ENCODE measurements at regions not wholly inside any gene's neighbourhood (a gene's known extent, or its start where the extent isn't known, plus 50 kb on each side); places are given as distances from the start of the nearest gene placed in this dataset.
"Not testable (repeated sequence)": the region's sequence is repeated elsewhere in the genome, so short reads cannot be mapped to it uniquely, and the experiment has no call there.

- no TSS peak for BruUV-seq (replicated peaks)
- Histone ChIP-seq H3K4me3 (ENCODE audit: low read depth in 2 of 2, low read length in 2 of 2) (no peak overlapping the region), H3K27me3 (ENCODE audit: control insufficient read depth, insufficient read depth, low read length) (no peaks in the 10 kb centered on the region), H3K4me1 (ENCODE audit: control insufficient read depth, insufficient read depth, low read length) (no peaks in the 10 kb centered on the region), H3K36me3 (ENCODE audit: control insufficient read depth, insufficient read depth, low read length) (no peaks in the 10 kb centered on the region), H3K27ac (ENCODE audit: low read length) (no peak overlapping the region), H3K9me3 (ENCODE audit: control insufficient read depth, insufficient read depth, low read depth, low read length) (peaks cover 8% of the 10 kb centered on the region; the same call in 1 of the 2 replicates)
- ChIA-PET POLR2A (no interaction called here), CTCF (interaction anchor here (0.6 kb wide), 1 partner anchor 569 kb away, joined by 5 read pairs; no protein-coding TSS in a partner anchor)
- no peak for DNase-seq (ENCODE audit: low read depth, low spot score)
- in situ Hi-C loops (cut with HindIII; ENCODE audit: low pct_unique_long_range_greater_than_20kb, low sequenced_read_pairs) (no loop called here), intact Hi-C loops (cut with micrococcal nuclease; ENCODE audit: unreplicated experiment) (no loop called here)
- ATAC-seq, result no peak
- TF ChIP-seq, protein P1, sequence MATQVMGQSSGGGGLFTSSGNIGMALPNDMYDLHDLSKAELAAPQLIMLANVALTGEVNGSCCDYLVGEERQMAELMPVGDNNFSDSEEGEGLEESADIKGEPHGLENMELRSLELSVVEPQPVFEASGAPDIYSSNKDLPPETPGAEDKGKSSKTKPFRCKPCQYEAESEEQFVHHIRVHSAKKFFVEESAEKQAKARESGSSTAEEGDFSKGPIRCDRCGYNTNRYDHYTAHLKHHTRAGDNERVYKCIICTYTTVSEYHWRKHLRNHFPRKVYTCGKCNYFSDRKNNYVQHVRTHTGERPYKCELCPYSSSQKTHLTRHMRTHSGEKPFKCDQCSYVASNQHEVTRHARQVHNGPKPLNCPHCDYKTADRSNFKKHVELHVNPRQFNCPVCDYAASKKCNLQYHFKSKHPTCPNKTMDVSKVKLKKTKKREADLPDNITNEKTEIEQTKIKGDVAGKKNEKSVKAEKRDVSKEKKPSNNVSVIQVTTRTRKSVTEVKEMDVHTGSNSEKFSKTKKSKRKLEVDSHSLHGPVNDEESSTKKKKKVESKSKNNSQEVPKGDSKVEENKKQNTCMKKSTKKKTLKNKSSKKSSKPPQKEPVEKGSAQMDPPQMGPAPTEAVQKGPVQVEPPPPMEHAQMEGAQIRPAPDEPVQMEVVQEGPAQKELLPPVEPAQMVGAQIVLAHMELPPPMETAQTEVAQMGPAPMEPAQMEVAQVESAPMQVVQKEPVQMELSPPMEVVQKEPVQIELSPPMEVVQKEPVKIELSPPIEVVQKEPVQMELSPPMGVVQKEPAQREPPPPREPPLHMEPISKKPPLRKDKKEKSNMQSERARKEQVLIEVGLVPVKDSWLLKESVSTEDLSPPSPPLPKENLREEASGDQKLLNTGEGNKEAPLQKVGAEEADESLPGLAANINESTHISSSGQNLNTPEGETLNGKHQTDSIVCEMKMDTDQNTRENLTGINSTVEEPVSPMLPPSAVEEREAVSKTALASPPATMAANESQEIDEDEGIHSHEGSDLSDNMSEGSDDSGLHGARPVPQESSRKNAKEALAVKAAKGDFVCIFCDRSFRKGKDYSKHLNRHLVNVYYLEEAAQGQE (IDR thresholded peaks at IDR 0.05; ENCODE audit: insufficient read depth in 1 of 2, low read depth in 2 of 2, low read length in 1 of 2), result no peak
- TF ChIP-seq, protein P2, sequence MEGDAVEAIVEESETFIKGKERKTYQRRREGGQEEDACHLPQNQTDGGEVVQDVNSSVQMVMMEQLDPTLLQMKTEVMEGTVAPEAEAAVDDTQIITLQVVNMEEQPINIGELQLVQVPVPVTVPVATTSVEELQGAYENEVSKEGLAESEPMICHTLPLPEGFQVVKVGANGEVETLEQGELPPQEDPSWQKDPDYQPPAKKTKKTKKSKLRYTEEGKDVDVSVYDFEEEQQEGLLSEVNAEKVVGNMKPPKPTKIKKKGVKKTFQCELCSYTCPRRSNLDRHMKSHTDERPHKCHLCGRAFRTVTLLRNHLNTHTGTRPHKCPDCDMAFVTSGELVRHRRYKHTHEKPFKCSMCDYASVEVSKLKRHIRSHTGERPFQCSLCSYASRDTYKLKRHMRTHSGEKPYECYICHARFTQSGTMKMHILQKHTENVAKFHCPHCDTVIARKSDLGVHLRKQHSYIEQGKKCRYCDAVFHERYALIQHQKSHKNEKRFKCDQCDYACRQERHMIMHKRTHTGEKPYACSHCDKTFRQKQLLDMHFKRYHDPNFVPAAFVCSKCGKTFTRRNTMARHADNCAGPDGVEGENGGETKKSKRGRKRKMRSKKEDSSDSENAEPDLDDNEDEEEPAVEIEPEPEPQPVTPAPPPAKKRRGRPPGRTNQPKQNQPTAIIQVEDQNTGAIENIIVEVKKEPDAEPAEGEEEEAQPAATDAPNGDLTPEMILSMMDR (IDR thresholded peaks at IDR 0.05), result no peak
- TF ChIP-seq POLR2AphosphoS5 (IDR thresholded peaks at IDR 0.05; ENCODE audit: low read depth, low read length) (no peak), SIN3A (IDR thresholded peaks at IDR 0.05; ENCODE audit: borderline replicate concordance, insufficient read depth, low read depth, low read length) (no peak)
Observed at GRCh38 chr6:115487331-115487730, 573.4 kb downstream of the FRK start.

- CTCF ChIA-PET, result no interaction called here
- ATAC-seq (no peak), DNase-seq (ENCODE audit: low read depth, low spot score) (no peak)
- Histone ChIP-seq H3K27me3 (ENCODE audit: control insufficient read depth, insufficient read depth, low read length) (no peaks in the 10 kb centered on the region), H3K9me3 (ENCODE audit: control insufficient read depth, insufficient read depth, low read depth, low read length) (peaks cover 4% of the 10 kb centered on the region; the same call in 1 of the 2 replicates), H3K4me3 (ENCODE audit: low read depth in 2 of 2, low read length in 2 of 2) (no peak overlapping the region), H3K36me3 (ENCODE audit: control insufficient read depth, insufficient read depth, low read length) (no peaks in the 10 kb centered on the region), H3K4me1 (ENCODE audit: control insufficient read depth, insufficient read depth, low read length) (no peaks in the 10 kb centered on the region), H3K27ac (ENCODE audit: low read length) (no peak overlapping the region)
- POLR2A ChIA-PET, result no interaction called here
- in situ Hi-C loops (cut with HindIII; ENCODE audit: low pct_unique_long_range_greater_than_20kb, low sequenced_read_pairs), result no loop called here
- TF ChIP-seq, protein P2 (IDR thresholded peaks at IDR 0.05), result no peak
- intact Hi-C loops (cut with micrococcal nuclease; ENCODE audit: unreplicated experiment), result no loop called here
- no TSS peak for BruUV-seq (replicated peaks)
Observed at GRCh38 chr6:115485400-115485799, 575.3 kb downstream of the FRK start.

DNA sequence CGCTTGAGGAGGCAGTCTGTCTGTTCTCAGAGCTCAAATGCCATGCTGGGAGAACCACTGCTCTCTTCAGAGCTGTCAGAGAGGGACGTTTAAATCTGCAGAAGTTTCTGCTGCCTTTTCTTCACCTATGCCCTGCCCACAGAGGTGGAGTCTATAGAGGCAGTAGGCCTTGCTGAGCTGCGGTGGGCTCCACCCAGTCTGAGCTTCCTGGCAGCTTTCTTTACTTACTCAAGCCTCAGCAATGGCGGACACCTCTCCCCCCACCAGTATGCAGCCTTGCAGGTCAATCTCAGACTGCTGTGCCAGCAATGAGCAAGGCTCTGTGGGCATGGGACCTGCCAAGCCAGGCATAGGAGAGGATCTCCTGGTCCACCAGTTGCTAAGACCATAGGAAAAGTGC lies 580.1 kb downstream of the FRK start:
- H3K4me3 ChIP-seq (ENCODE audit: low read depth in 2 of 2, low read length in 2 of 2); BruUV-seq (replicated peaks); H3K9me3 ChIP-seq (ENCODE audit: control insufficient read depth, insufficient read depth, low read depth, low read length); ATAC-seq; intact Hi-C loops (cut with micrococcal nuclease; ENCODE audit: unreplicated experiment); CTCF ChIA-PET; in situ Hi-C loops (cut with HindIII; ENCODE audit: low pct_unique_long_range_greater_than_20kb, low sequenced_read_pairs); H3K27me3 ChIP-seq (ENCODE audit: control insufficient read depth, insufficient read depth, low read length); H3K36me3 ChIP-seq (ENCODE audit: control insufficient read depth, insufficient read depth, low read length); H3K27ac ChIP-seq (ENCODE audit: low read length); H3K4me1 ChIP-seq (ENCODE audit: control insufficient read depth, insufficient read depth, low read length); POLR2A ChIA-PET; DNase-seq (ENCODE audit: low read depth, low spot score): not testable (repeated sequence)
